OCI-LY3 (cell line): ENCODE measurements at regions not wholly inside any gene's neighbourhood (a gene's known extent, or its start where the extent isn't known, plus 50 kb on each side); places are given as distances from the start of the nearest gene placed in this dataset.

Experiments
- EZH2phosphoT487 ChIP-seq: fragments of 200-600 bp; shearing (Covaris generic); IDR thresholded peaks from 2 replicates; pipeline ENCODE4 v1.6.1; 2018; ENCODE audit warnings: antibody characterized with exemption, mixed run types, low read depth
- TF ChIP-seq, protein P1 (sequence below): fragments of 200-600, 300-600 bp; sonication (generic); IDR thresholded peaks from 2 replicates; pipeline ENCODE4 v1.5.1; 2014; ENCODE audit warnings: antibody characterized with exemption, low read length, low read depth

- TF ChIP-seq, protein P1, sequence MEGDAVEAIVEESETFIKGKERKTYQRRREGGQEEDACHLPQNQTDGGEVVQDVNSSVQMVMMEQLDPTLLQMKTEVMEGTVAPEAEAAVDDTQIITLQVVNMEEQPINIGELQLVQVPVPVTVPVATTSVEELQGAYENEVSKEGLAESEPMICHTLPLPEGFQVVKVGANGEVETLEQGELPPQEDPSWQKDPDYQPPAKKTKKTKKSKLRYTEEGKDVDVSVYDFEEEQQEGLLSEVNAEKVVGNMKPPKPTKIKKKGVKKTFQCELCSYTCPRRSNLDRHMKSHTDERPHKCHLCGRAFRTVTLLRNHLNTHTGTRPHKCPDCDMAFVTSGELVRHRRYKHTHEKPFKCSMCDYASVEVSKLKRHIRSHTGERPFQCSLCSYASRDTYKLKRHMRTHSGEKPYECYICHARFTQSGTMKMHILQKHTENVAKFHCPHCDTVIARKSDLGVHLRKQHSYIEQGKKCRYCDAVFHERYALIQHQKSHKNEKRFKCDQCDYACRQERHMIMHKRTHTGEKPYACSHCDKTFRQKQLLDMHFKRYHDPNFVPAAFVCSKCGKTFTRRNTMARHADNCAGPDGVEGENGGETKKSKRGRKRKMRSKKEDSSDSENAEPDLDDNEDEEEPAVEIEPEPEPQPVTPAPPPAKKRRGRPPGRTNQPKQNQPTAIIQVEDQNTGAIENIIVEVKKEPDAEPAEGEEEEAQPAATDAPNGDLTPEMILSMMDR, result no peak
- TF ChIP-seq EZH2phosphoT487, result no peak
These were observed 503.3 kb downstream of the COG6 start for GRCh38 chr13:40158757-40159156.
